ENCODE measurements at regions not wholly inside any gene's neighbourhood (a gene's known extent, or its start where the extent isn't known, plus 50 kb on each side); places are given as distances from the start of the nearest gene placed in this dataset.

- TF ChIP-seq REST (IDR thresholded peaks at IDR 0.05; ENCODE audit: low read depth) (no peak), EP300 (IDR thresholded peaks at IDR 0.05; ENCODE audit: borderline replicate concordance) (no peak), TAF1 (IDR thresholded peaks at IDR 0.05; ENCODE audit: low read depth) (no peak), YY1 (IDR thresholded peaks at IDR 0.05; ENCODE audit: low read depth) (no peak), CREB1 (IDR thresholded peaks at IDR 0.05; ENCODE audit: low read depth) (no peak), FOXM1 (IDR thresholded peaks at IDR 0.05; ENCODE audit: borderline replicate concordance, low read depth) (no peak), ZBTB7A (IDR thresholded peaks at IDR 0.05; ENCODE audit: low read depth) (no peak)
- TF ChIP-seq, protein P1, sequence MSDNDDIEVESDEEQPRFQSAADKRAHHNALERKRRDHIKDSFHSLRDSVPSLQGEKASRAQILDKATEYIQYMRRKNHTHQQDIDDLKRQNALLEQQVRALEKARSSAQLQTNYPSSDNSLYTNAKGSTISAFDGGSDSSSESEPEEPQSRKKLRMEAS (IDR thresholded peaks at IDR 0.05) = no peak
- TF ChIP-seq, protein P2, sequence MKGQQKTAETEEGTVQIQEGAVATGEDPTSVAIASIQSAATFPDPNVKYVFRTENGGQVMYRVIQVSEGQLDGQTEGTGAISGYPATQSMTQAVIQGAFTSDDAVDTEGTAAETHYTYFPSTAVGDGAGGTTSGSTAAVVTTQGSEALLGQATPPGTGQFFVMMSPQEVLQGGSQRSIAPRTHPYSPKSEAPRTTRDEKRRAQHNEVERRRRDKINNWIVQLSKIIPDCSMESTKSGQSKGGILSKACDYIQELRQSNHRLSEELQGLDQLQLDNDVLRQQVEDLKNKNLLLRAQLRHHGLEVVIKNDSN (IDR thresholded peaks at IDR 0.05) = no peak
Observed at GRCh38 chr5:126369995-126370731, 53.0 kb upstream of the GRAMD2B start.
